Kidney (tissue), 13 donors: ENCODE measurements at regions not wholly inside any gene's neighbourhood (a gene's known extent, or its start where the extent isn't known, plus 50 kb on each side); places are given as distances from the start of the nearest gene placed in this dataset.

Experiments
- DNase-seq, 5 donors: peaks; one replicate each; pipeline ENCODE4 v3.0.0-alpha.2; 2013 to 2020
- FAIRE-seq: peaks from 2 replicates; lab custom pipeline; 2012; peaks lifted over from hg19 to GRCh38; lab: Jason Lieb, UNC
- H3K27ac ChIP-seq, 2 donors: one replicate each; pipeline ENCODE4 v1.7.0; 2013; ENCODE audit warnings: low read depth in 2 of 2, low read length in 2 of 2, inconsistent platforms in 1 of 2
- H3K27me3 ChIP-seq: one replicate; pipeline ENCODE4 v1.7.1; 2013; ENCODE audit warnings: low read length, inconsistent platforms; ENCODE audit not compliant: control insufficient read depth, insufficient read depth
- H3K36me3 ChIP-seq, 3 donors: one replicate each; pipeline versions ENCODE4 v1.7.0 to v1.7.1; 2013; ENCODE audit warnings: low read length in 3 of 3, control low read depth in 1 of 3, inconsistent platforms in 1 of 3; ENCODE audit not compliant: insufficient read depth in 3 of 3, control insufficient read depth in 2 of 3
- H3K4me1 ChIP-seq, 3 donors: one replicate each; pipeline versions ENCODE4 v1.7.0 to v1.7.1; 2013; ENCODE audit warnings: low read length in 3 of 3, inconsistent platforms in 1 of 3, low read depth in 1 of 3; ENCODE audit not compliant: control insufficient read depth in 2 of 3, insufficient read depth in 2 of 3
- H3K4me3 ChIP-seq, 3 donors: one replicate each; pipeline versions ENCODE4 v1.7.0 to v1.8.1; 2013; ENCODE audit warnings: low read length in 3 of 3, control low read depth in 1 of 3, inconsistent platforms in 1 of 3
- H3K9ac ChIP-seq, 3 donors: one replicate each; pipeline versions ENCODE4 v1.7.0 to v1.7.1; 2013; ENCODE audit warnings: low read length in 3 of 3, control low read depth in 1 of 3, inconsistent platforms in 1 of 3
- H3K9me3 ChIP-seq, 3 donors: one replicate each; pipeline versions ENCODE4 v1.7.0 to v1.7.1; 2013; ENCODE audit warnings: low read length in 3 of 3, control low read depth in 1 of 3, inconsistent platforms in 1 of 3; ENCODE audit not compliant: control insufficient read depth in 2 of 3, insufficient read depth in 1 of 3
- intact Hi-C: fragments of 100-400 bp; cut with DNase I; formaldehyde crosslinking; loops from one replicate; pipeline ENCODE4 v1.11.1; 2022
- TF ChIP-seq, protein P1 (sequence below): IDR thresholded peaks from 3 replicates; pipeline ENCODE4 v1.5.1; 2012; ENCODE audit warnings: mild to moderate bottlenecking, moderate library complexity, borderline replicate concordance; ENCODE audit not compliant: insufficient read depth; ENCODE audit errors: extremely low read depth
- donor health status: control.
- donor health status: control.
- donor health status: control.
- donor health status: control.
- donor health status: control.
- donor health status: DM: yes; HTN: yes; CAD: no.
- donor health status: Normal renal cell carcinoma (clear cell type).

DNA sequence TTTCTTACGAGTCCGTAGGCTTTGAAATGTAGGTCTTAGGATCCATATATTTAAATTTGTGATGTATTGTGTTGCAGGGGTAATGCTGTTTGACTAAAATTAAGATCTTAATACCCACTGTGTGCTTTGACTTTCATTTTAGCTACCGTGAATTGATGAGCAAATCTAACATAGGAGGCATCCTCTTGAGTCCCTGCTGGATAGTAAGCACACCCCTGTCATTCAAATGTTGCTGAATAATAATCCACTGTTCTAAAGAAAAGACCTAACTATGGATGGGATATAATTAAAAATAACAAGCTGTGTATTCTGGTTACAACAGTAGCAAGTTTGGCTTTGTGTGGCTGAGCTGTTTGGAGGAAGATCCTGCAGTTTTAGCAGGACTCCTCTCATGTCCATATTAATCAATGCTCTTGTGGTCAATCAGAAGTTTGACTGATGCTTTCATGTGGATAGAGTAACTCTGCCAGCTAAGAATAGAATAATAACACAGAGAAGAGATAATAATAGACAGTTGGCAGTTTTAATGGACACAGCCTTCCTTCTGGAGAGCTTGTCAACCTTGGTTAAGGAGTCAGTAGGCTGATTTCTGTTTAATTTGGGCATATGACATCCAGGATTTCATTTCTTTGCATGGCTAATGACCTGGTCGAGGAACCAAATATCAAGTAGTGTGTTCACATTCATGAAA lies 148.1 kb upstream of the MIS18BP1 start:
- intact Hi-C loops: no loop called here
- Histone ChIP-seq H3K4me3 (no peak overlapping the region), H3K9ac (no peak overlapping the region), H3K4me1 (no peaks in the 10 kb centered on the region), H3K27ac (no peak overlapping the region), H3K36me3 (no peaks in the 10 kb centered on the region), H3K27me3 (no peaks in the 10 kb centered on the region), H3K9me3 (no peaks in the 10 kb centered on the region)
- FAIRE-seq (no peak), DNase-seq (no peak)
- TF ChIP-seq, protein P1, sequence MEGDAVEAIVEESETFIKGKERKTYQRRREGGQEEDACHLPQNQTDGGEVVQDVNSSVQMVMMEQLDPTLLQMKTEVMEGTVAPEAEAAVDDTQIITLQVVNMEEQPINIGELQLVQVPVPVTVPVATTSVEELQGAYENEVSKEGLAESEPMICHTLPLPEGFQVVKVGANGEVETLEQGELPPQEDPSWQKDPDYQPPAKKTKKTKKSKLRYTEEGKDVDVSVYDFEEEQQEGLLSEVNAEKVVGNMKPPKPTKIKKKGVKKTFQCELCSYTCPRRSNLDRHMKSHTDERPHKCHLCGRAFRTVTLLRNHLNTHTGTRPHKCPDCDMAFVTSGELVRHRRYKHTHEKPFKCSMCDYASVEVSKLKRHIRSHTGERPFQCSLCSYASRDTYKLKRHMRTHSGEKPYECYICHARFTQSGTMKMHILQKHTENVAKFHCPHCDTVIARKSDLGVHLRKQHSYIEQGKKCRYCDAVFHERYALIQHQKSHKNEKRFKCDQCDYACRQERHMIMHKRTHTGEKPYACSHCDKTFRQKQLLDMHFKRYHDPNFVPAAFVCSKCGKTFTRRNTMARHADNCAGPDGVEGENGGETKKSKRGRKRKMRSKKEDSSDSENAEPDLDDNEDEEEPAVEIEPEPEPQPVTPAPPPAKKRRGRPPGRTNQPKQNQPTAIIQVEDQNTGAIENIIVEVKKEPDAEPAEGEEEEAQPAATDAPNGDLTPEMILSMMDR: no peak

DNA sequence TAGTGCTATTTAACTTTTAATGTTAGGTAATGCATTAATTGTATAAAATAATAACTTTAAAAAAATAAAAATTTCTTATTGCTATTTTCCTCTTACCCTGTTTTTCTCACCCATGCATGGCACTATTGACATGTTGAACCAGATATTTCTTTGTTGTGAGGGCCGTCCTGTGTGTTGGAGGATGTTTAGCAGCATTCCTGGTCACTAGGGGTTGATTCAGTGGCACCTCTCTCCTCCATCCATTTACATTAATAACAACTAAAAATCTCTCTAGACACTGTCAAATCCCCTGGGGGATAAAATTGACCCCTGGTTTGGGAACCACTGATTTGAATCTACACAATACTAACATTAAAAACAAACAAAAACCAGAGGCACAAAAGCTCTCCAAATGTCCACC lies 147.5 kb upstream of the MIS18BP1 start:
- Histone ChIP-seq H3K9ac (no peak overlapping the region), H3K27me3 (no peaks in the 10 kb centered on the region), H3K9me3 (no peaks in the 10 kb centered on the region), H3K4me1 (no peaks in the 10 kb centered on the region), H3K36me3 (no peaks in the 10 kb centered on the region), H3K4me3 (no peak overlapping the region), H3K27ac (no peak overlapping the region)
- intact Hi-C loops: no loop called here
- TF ChIP-seq, protein P1: no peak
- DNase-seq: no peak
- FAIRE-seq: no peak

DNA sequence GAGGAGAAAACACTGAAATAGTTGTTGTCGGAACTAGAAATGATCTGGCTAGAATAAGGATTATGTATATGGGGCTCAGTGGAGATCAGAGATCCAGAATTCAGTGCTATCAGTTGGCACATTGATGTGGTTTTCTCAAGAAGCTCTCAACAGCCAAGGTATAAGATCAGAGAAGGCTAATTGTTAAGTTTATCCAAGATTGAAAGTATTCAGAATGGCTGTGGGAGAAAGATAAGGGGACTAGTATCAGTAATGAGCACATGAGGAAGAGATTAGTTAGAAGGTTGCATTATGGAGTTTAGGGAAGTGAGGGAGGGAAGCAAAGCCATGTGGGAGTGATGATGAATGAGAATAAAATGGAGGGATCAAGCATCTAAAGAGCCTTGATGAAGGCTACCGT lies 128.1 kb upstream of the MIS18BP1 start:
- FAIRE-seq: no peak
- Histone ChIP-seq H3K4me1 (no peaks in the 10 kb centered on the region), H3K9me3 (no peaks in the 10 kb centered on the region), H3K27me3 (no peaks in the 10 kb centered on the region), H3K36me3 (no peaks in the 10 kb centered on the region), H3K4me3 (no peak overlapping the region), H3K9ac (no peak overlapping the region), H3K27ac (no peak overlapping the region)
- intact Hi-C loops: no loop called here
- TF ChIP-seq, protein P1: no peak
- DNase-seq: no peak

DNA sequence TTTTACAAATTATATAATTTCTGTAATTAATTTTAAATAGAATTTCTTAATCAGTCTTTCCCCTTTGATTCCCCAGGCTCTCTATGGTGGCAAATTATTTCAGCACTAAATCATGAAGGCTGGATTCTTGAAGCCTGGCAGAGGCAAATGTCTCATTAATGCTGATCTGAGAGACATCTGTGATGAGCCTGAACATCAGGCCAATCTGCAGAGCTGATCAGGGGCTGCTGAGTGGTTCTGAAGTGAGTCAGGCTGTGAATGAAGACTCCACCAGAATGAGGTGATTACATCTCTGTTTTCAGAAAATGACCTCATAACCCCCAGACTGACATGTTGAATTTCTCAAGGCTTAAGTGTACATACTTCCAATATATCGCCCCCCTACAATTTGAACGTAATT lies 124.2 kb upstream of the MIS18BP1 start:
- FAIRE-seq: no peak

More for the DNA sequence above, 124.2 kb upstream of the MIS18BP1 start:
- DNase-seq: no peak
- H3K9me3 ChIP-seq: no peaks in the 10 kb centered on the region
- TF ChIP-seq, protein P1: no peak
- no peaks in the 10 kb centered on the region for H3K4me1 ChIP-seq
- no peaks in the 10 kb centered on the region for H3K36me3 ChIP-seq
- H3K27me3 ChIP-seq: no peaks in the 10 kb centered on the region
- H3K27ac ChIP-seq: no peak overlapping the region
- intact Hi-C loops: no loop called here
- no peak overlapping the region for H3K9ac ChIP-seq
- no peak overlapping the region for H3K4me3 ChIP-seq
